ENCODE measurements at regions not wholly inside any gene's neighbourhood (a gene's known extent, or its start where the extent isn't known, plus 50 kb on each side); places are given as distances from the start of the nearest gene placed in this dataset.

DNA sequence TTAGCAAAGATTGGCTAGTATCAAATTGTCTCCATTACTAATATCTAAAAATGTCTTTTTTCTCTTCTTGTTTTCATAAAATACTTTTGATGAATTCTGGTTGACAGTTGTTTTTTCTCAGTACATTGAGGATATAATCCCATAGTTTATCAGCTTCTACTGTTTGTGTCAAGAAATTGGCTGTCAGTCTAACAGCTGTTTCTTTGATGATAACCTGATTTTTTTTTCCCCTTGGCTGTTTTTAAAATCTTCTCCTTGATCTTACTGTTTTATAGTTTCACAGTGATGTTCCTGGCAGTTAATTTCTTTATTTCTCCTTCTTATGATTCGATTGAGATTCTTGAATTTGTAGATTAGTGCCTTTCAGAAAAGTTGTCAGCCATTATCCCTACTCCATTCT lies 315.3 kb upstream of the PMFBP1 start:
- H3K4me2 ChIP-seq (ENCODE audit: insufficient read depth, low read length): no peak overlapping the region
- H3K27ac ChIP-seq (ENCODE audit: low read depth, low read length): no peak overlapping the region
- H4K20me1 ChIP-seq (ENCODE audit: insufficient read depth, low read length): no peaks in the 10 kb centered on the region
- H3K4me1 ChIP-seq (ENCODE audit: insufficient read depth, low read length): no peaks in the 10 kb centered on the region
- no peak overlapping the region for H2AFZ ChIP-seq (ENCODE audit: low read length)
- no peaks in the 10 kb centered on the region for H3K27me3 ChIP-seq (ENCODE audit: insufficient read depth, low read length)
- no peak for DNase-seq (ENCODE audit: insufficient read length, low spot score, missing footprints)
- H3K79me2 ChIP-seq (ENCODE audit: insufficient read depth, low read length): no peaks in the 10 kb centered on the region
- H3K36me3 ChIP-seq (ENCODE audit: insufficient read depth, low read length): no peaks in the 10 kb centered on the region
- H3K4me3 ChIP-seq (ENCODE audit: insufficient read depth, low read length): no peak overlapping the region
- no peaks in the 10 kb centered on the region for H3K9me3 ChIP-seq (ENCODE audit: low read depth, low read length)
- TF ChIP-seq, protein P1, sequence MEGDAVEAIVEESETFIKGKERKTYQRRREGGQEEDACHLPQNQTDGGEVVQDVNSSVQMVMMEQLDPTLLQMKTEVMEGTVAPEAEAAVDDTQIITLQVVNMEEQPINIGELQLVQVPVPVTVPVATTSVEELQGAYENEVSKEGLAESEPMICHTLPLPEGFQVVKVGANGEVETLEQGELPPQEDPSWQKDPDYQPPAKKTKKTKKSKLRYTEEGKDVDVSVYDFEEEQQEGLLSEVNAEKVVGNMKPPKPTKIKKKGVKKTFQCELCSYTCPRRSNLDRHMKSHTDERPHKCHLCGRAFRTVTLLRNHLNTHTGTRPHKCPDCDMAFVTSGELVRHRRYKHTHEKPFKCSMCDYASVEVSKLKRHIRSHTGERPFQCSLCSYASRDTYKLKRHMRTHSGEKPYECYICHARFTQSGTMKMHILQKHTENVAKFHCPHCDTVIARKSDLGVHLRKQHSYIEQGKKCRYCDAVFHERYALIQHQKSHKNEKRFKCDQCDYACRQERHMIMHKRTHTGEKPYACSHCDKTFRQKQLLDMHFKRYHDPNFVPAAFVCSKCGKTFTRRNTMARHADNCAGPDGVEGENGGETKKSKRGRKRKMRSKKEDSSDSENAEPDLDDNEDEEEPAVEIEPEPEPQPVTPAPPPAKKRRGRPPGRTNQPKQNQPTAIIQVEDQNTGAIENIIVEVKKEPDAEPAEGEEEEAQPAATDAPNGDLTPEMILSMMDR (IDR thresholded peaks at IDR 0.05; ENCODE audit: extremely low read depth, low read depth, low read length): no peak

GRCh38 chr16:72482695-72483094 lies 310.7 kb upstream of the PMFBP1 start:
- Histone ChIP-seq H3K36me3 (ENCODE audit: insufficient read depth, low read length) (no peaks in the 10 kb centered on the region), H3K79me2 (ENCODE audit: insufficient read depth, low read length) (no peaks in the 10 kb centered on the region), H2AFZ (ENCODE audit: low read length) (no peak overlapping the region), H3K4me1 (ENCODE audit: insufficient read depth, low read length) (no peaks in the 10 kb centered on the region), H3K27ac (ENCODE audit: low read depth, low read length) (no peak overlapping the region), H3K4me3 (ENCODE audit: insufficient read depth, low read length) (no peak overlapping the region), H3K9me3 (ENCODE audit: low read depth, low read length) (no peaks in the 10 kb centered on the region), H3K4me2 (ENCODE audit: insufficient read depth, low read length) (no peak overlapping the region), H3K27me3 (ENCODE audit: insufficient read depth, low read length) (no peaks in the 10 kb centered on the region), H4K20me1 (ENCODE audit: insufficient read depth, low read length) (no peaks in the 10 kb centered on the region)
- TF ChIP-seq, protein P1 (IDR thresholded peaks at IDR 0.05; ENCODE audit: extremely low read depth, low read depth, low read length): no peak
- no peak for DNase-seq (ENCODE audit: insufficient read length, low spot score, missing footprints)

DNA sequence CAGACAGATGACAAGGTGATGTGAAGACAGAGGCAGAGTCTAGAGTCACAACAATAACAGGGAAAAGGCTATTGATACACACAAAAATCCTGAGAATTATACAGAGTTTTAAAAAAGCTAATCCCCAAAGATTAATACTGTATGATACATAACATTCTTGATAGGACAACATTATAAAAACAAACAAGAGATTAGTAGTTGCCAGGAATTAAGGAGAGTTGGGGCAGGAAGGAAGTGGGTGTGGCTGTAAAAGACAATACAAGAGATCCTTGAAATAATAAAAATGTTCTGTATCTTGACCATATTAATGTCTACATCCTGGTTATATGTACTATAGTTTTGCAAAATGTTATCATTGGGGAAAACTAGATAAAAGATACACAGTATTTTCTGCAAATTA lies 309.5 kb upstream of the PMFBP1 start:
- Histone ChIP-seq H3K4me2 (ENCODE audit: insufficient read depth, low read length) (no peak overlapping the region), H3K79me2 (ENCODE audit: insufficient read depth, low read length) (no peaks in the 10 kb centered on the region), H3K36me3 (ENCODE audit: insufficient read depth, low read length) (no peaks in the 10 kb centered on the region), H3K9me3 (ENCODE audit: low read depth, low read length) (no peaks in the 10 kb centered on the region), H4K20me1 (ENCODE audit: insufficient read depth, low read length) (no peaks in the 10 kb centered on the region), H3K27me3 (ENCODE audit: insufficient read depth, low read length) (no peaks in the 10 kb centered on the region), H3K4me1 (ENCODE audit: insufficient read depth, low read length) (no peaks in the 10 kb centered on the region), H2AFZ (ENCODE audit: low read length) (no peak overlapping the region), H3K4me3 (ENCODE audit: insufficient read depth, low read length) (no peak overlapping the region), H3K27ac (ENCODE audit: low read depth, low read length) (no peak overlapping the region)
- TF ChIP-seq, protein P1 (IDR thresholded peaks at IDR 0.05; ENCODE audit: extremely low read depth, low read depth, low read length): no peak
- no peak for DNase-seq (ENCODE audit: insufficient read length, low spot score, missing footprints)

DNA sequence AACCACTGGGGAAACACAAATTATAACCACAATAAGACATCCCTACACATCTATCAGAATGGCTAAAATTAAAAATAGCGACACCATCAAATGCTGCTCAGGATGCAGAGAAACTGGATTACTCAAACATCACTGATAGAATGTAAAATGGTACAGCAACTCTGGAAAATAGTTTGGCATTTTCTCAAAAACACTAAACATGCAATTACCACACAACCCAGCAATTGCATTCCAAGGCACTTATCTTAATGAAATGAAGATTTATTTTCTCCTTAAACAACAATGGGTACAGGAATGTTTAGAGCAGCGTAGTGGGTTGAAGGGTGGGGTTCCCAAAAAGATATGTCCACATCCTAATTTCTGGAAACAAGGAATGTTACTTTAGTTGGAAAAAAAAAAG lies 309.0 kb upstream of the PMFBP1 start:
- no peak overlapping the region for H3K4me3 ChIP-seq (ENCODE audit: insufficient read depth, low read length)
- H3K27ac ChIP-seq (ENCODE audit: low read depth, low read length): no peak overlapping the region
- no peaks in the 10 kb centered on the region for H4K20me1 ChIP-seq (ENCODE audit: insufficient read depth, low read length)
- no peaks in the 10 kb centered on the region for H3K4me1 ChIP-seq (ENCODE audit: insufficient read depth, low read length)
- no peaks in the 10 kb centered on the region for H3K9me3 ChIP-seq (ENCODE audit: low read depth, low read length)
- H2AFZ ChIP-seq (ENCODE audit: low read length): no peak overlapping the region
- no peak overlapping the region for H3K4me2 ChIP-seq (ENCODE audit: insufficient read depth, low read length)
- TF ChIP-seq, protein P1 (IDR thresholded peaks at IDR 0.05; ENCODE audit: extremely low read depth, low read depth, low read length): no peak
- H3K79me2 ChIP-seq (ENCODE audit: insufficient read depth, low read length): no peaks in the 10 kb centered on the region
- no peak for DNase-seq (ENCODE audit: insufficient read length, low spot score, missing footprints)
- no peaks in the 10 kb centered on the region for H3K27me3 ChIP-seq (ENCODE audit: insufficient read depth, low read length)
- no peaks in the 10 kb centered on the region for H3K36me3 ChIP-seq (ENCODE audit: insufficient read depth, low read length)
